Ascending aorta (tissue), 2 donors: ENCODE measurements at regions not wholly inside any gene's neighbourhood (a gene's known extent, or its start where the extent isn't known, plus 50 kb on each side); places are given as distances from the start of the nearest gene placed in this dataset.
A peak's percentile ranks its signal among the peaks of the same experiment; 100 is the strongest.

Source experiments
- DNase-seq, 2 donors: peaks; one replicate each; pipeline ENCODE4 v3.0.0-alpha.2; 2019; ENCODE audit warnings: low spot score in 2 of 2
- H3K27ac ChIP-seq, 2 donors: fragments of 200-600 bp; sonication (generic); one replicate each; pipeline ENCODE4 v1.5.1; 2016 to 2017; ENCODE audit warnings: mild to moderate bottlenecking in 1 of 2
- H3K27me3 ChIP-seq: fragments of 200-600 bp; sonication (generic); one replicate; pipeline ENCODE4 v1.5.1; 2017
- H3K36me3 ChIP-seq, 2 donors: fragments of 200-600 bp; sonication (generic); one replicate each; pipeline ENCODE4 v1.5.1; 2016
- H3K4me1 ChIP-seq, 2 donors: fragments of 200-600 bp; sonication (generic); one replicate each; pipeline ENCODE4 v1.5.1; 2016 to 2017; ENCODE audit warnings: mild to moderate bottlenecking in 1 of 2
- H3K4me3 ChIP-seq, 2 donors: fragments of 200-600 bp; sonication (generic); one replicate each; pipeline ENCODE4 v1.5.1; 2016 to 2017; ENCODE audit warnings: mild to moderate bottlenecking in 1 of 2
- H3K9me3 ChIP-seq, 2 donors: fragments of 200-600 bp; sonication (generic); one replicate each; pipeline ENCODE4 v1.5.1; 2016
- CTCF ChIP-seq, 3 experiments: fragments of 200-600 bp in 2 of 3; fragments of 450-650 bp in 1 of 3; sonication (generic) in 2 of 3; IDR thresholded peaks; one replicate each; pipeline ENCODE4 v1.5.1; 2016 to 2019; ENCODE audit warnings: antibody characterized with exemption in 3 of 3, mild to moderate bottlenecking in 1 of 3, moderate library complexity in 1 of 3
- intact Hi-C: fragments of 100-400 bp; cut with DNase I; formaldehyde crosslinking; loops from one replicate; pipeline ENCODE4 v1.15.1; 2023

- Histone ChIP-seq H3K9me3 (no peaks in the 10 kb centered on the region), H3K4me3 (no peak overlapping the region), H3K4me1 (no peaks in the 10 kb centered on the region), H3K27ac (no peak overlapping the region), H3K27me3 (no peaks in the 10 kb centered on the region), H3K36me3 (no peaks in the 10 kb centered on the region)
- no peak for DNase-seq
- TF ChIP-seq CTCF (IDR thresholded peaks at IDR 0.05): no peak
- intact Hi-C loops: no loop called here
These were observed 390.5 kb downstream of the ZNF608 start for GRCh38 chr5:124355928-124356327.

GRCh38 chr5:124353016-124353415 is 393.4 kb downstream of the ZNF608 start:
- Histone ChIP-seq H3K36me3 (no peaks in the 10 kb centered on the region), H3K27me3 (no peaks in the 10 kb centered on the region), H3K4me1 (no peaks in the 10 kb centered on the region), H3K9me3 (no peaks in the 10 kb centered on the region), H3K4me3 (no peak overlapping the region), H3K27ac (no peak overlapping the region)
- TF ChIP-seq CTCF (IDR thresholded peaks at IDR 0.05): no peak
- no peak for DNase-seq
- intact Hi-C loops: no loop called here

DNA sequence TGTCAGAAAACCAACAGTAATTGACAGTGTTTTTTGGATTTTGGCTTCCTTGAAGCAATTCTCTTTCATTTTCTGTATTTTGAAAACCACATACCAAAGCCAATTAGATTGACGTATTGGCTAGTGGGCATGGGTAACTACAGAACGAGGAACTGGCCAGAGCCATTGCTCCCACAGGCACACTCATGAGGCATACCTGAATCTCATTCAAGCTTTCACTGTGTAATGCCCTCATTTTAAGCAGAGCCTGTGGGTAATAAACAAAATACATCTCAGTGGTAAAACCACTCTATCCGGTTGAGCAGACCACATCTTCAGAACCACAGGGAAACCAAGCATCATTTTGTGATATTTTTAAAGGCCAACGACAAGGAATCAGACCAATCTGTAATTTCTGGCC is 394.1 kb downstream of the ZNF608 start:
- intact Hi-C loops: no loop called here
- no peaks in the 10 kb centered on the region for H3K36me3 ChIP-seq
- H3K27me3 ChIP-seq: no peaks in the 10 kb centered on the region
- H3K27ac ChIP-seq: peak overlapping the region in 1 of 2 donors; percentile 20
- H3K4me3 ChIP-seq: no peak overlapping the region
- TF ChIP-seq CTCF (IDR thresholded peaks at IDR 0.05): no peak
- DNase-seq: no peak
- no peaks in the 10 kb centered on the region for H3K4me1 ChIP-seq
- no peaks in the 10 kb centered on the region for H3K9me3 ChIP-seq

- TF ChIP-seq CTCF (IDR thresholded peaks at IDR 0.05): no peak
- no peaks in the 10 kb centered on the region for H3K36me3 ChIP-seq
- no peaks in the 10 kb centered on the region for H3K4me1 ChIP-seq
- no peak for DNase-seq
- no peaks in the 10 kb centered on the region for H3K27me3 ChIP-seq
- intact Hi-C loops: no loop called here
- no peak overlapping the region for H3K4me3 ChIP-seq
- no peak overlapping the region for H3K27ac ChIP-seq
- no peaks in the 10 kb centered on the region for H3K9me3 ChIP-seq
These were observed 396.5 kb downstream of the ZNF608 start for GRCh38 chr5:124349931-124350330.

- Histone ChIP-seq H3K9me3 (no peaks in the 10 kb centered on the region), H3K36me3 (no peaks in the 10 kb centered on the region), H3K4me1 (peaks cover 0 to 6% of the 10 kb centered on the region in 2 donors), H3K27ac (no peak overlapping the region), H3K4me3 (no peak overlapping the region), H3K27me3 (no peaks in the 10 kb centered on the region)
- TF ChIP-seq CTCF (IDR thresholded peaks at IDR 0.05): no peak
- no peak for DNase-seq
- intact Hi-C loops: no loop called here
These were observed 403.0 kb downstream of the ZNF608 start for GRCh38 chr5:124343451-124343867.

- TF ChIP-seq CTCF (IDR thresholded peaks at IDR 0.05): no peak
- Histone ChIP-seq H3K4me3 (no peak overlapping the region), H3K36me3 (no peaks in the 10 kb centered on the region), H3K27me3 (no peaks in the 10 kb centered on the region), H3K27ac (no peak overlapping the region), H3K4me1 (peaks cover 0 to 6% of the 10 kb centered on the region in 2 donors), H3K9me3 (no peaks in the 10 kb centered on the region)
- no peak for DNase-seq
- intact Hi-C loops: no loop called here
These were observed 403.5 kb downstream of the ZNF608 start for GRCh38 chr5:124342986-124343385.
